Smooth muscle cell (in vitro differentiated cells): ENCODE measurements at regions not wholly inside any gene's neighbourhood (a gene's known extent, or its start where the extent isn't known, plus 50 kb on each side); places are given as distances from the start of the nearest gene placed in this dataset.
A peak's percentile ranks its signal among the peaks of the same experiment; 100 is the strongest.

Experiments
- DNase-seq: peaks from one replicate; lab custom pipeline; 2025; ENCODE audit not compliant: unreplicated experiment; lab: John Stamatoyannopoulos, UW
- H2AFZ ChIP-seq: fragments of 200-600 bp; sonication (generic); 2 replicates; pipeline ENCODE4 v1.6.0; 2016; ENCODE audit warnings: antibody characterized with exemption, low read depth, mild to moderate bottlenecking
- H3F3A ChIP-seq: fragments of 200-600 bp; sonication (generic); 2 replicates; pipeline ENCODE4 v1.6.0; 2017; ENCODE audit warnings: antibody characterized with exemption, low read depth
- H3K27ac ChIP-seq: fragments of 200-600 bp; sonication (generic); 2 replicates; pipeline ENCODE4 v1.5.1; 2016; ENCODE audit warnings: low read depth, mild to moderate bottlenecking
- H3K27me3 ChIP-seq: fragments of 200-600 bp; sonication (generic); 2 replicates; pipeline ENCODE4 v1.6.1; 2016; ENCODE audit warnings: low read depth, mild to moderate bottlenecking
- H3K36me3 ChIP-seq: fragments of 200-600 bp; sonication (generic); 2 replicates; pipeline ENCODE4 v1.5.1; 2016; ENCODE audit warnings: low read depth
- H3K4me1 ChIP-seq: fragments of 200-600 bp; sonication (generic); 2 replicates; pipeline ENCODE4 v1.5.1; 2016; ENCODE audit warnings: low read depth
- H3K4me2 ChIP-seq: fragments of 200-600 bp; sonication (generic); 2 replicates; pipeline ENCODE4 v1.6.0; 2016; ENCODE audit warnings: mild to moderate bottlenecking
- H3K4me3 ChIP-seq: fragments of 200-600 bp; sonication (generic); 2 replicates; pipeline ENCODE4 v1.5.1; 2016; ENCODE audit warnings: mild to moderate bottlenecking
- H3K79me2 ChIP-seq: fragments of 200-600 bp; sonication (generic); 2 replicates; pipeline ENCODE4 v1.6.0; 2016; ENCODE audit warnings: low read depth, mild to moderate bottlenecking
- H3K9ac ChIP-seq: fragments of 200-600 bp; sonication (generic); 2 replicates; pipeline ENCODE4 v1.6.0; 2016; ENCODE audit warnings: low read depth
- H3K9me3 ChIP-seq: fragments of 200-600 bp; sonication (generic); replicated peaks from 2 replicates; pipeline ENCODE4 v1.5.1; 2016; ENCODE audit warnings: low read depth
- H4K20me1 ChIP-seq: fragments of 200-600 bp; sonication (generic); 2 replicates; pipeline ENCODE4 v1.6.0; 2016; ENCODE audit warnings: low read depth
- WGBS: methylation state at CpG from one replicate; pipeline ENCODE4 v1.1.7; 2016; ENCODE audit warnings: low lambda C conversion rate; 5-methylcytosine and 5-hydroxymethylcytosine counted together
- TF ChIP-seq, protein P1 (sequence below): fragments of 200-600 bp; sonication (generic); IDR thresholded peaks from 2 replicates; pipeline ENCODE4 v1.5.1; 2017; ENCODE audit warnings: borderline replicate concordance, mild to moderate bottlenecking, antibody characterized with exemption; ENCODE audit not compliant: insufficient read depth, poor library complexity, severe bottlenecking

DNA sequence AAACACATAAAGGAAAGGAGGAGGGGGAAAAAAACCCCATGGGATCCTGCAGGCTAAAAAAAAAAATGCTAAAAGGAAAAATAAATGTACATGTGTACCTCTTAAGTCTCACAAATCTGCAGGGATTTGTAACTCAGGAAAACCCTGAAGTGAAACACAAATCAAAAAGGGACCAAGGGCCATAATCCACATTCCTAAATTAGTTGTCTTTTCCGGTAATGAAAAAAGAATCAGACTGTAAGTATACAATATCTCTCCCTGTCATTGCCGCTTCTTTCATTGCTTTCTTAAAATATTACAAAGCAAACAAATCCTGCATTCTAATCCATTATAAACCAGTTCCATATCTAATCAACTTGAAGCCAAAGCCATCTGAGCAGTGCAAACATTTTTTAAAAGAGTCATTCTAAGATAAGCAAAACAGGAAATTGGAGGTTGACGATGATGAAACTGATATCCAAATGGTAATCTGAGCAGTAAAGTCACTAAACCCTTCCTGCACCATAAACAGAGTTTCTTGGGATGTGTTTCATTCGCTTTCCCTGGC is 58.7 kb upstream of the SIM2 start:
- peak overlapping the region; percentile 2 for H2AFZ ChIP-seq
- H4K20me1 ChIP-seq, result no peaks in the 10 kb centered on the region
- no peaks in the 10 kb centered on the region for H3F3A ChIP-seq
- H3K27ac ChIP-seq, result no peak overlapping the region
- no peaks in the 10 kb centered on the region for H3K4me1 ChIP-seq
- no peaks in the 10 kb centered on the region for H3K9me3 ChIP-seq
- no peak for DNase-seq
- 26% methylated on average over 4 of the region's 4 CpGs for WGBS
- H3K36me3 ChIP-seq, result no peaks in the 10 kb centered on the region
- H3K4me3 ChIP-seq, result no peak overlapping the region
- H3K9ac ChIP-seq, result no peak overlapping the region
- H3K79me2 ChIP-seq, result no peaks in the 10 kb centered on the region
- H3K27me3 ChIP-seq, result no peaks in the 10 kb centered on the region
- TF ChIP-seq, protein P1, sequence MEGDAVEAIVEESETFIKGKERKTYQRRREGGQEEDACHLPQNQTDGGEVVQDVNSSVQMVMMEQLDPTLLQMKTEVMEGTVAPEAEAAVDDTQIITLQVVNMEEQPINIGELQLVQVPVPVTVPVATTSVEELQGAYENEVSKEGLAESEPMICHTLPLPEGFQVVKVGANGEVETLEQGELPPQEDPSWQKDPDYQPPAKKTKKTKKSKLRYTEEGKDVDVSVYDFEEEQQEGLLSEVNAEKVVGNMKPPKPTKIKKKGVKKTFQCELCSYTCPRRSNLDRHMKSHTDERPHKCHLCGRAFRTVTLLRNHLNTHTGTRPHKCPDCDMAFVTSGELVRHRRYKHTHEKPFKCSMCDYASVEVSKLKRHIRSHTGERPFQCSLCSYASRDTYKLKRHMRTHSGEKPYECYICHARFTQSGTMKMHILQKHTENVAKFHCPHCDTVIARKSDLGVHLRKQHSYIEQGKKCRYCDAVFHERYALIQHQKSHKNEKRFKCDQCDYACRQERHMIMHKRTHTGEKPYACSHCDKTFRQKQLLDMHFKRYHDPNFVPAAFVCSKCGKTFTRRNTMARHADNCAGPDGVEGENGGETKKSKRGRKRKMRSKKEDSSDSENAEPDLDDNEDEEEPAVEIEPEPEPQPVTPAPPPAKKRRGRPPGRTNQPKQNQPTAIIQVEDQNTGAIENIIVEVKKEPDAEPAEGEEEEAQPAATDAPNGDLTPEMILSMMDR, result no peak
- H3K4me2 ChIP-seq, result peak overlapping the region; percentile 74

DNA sequence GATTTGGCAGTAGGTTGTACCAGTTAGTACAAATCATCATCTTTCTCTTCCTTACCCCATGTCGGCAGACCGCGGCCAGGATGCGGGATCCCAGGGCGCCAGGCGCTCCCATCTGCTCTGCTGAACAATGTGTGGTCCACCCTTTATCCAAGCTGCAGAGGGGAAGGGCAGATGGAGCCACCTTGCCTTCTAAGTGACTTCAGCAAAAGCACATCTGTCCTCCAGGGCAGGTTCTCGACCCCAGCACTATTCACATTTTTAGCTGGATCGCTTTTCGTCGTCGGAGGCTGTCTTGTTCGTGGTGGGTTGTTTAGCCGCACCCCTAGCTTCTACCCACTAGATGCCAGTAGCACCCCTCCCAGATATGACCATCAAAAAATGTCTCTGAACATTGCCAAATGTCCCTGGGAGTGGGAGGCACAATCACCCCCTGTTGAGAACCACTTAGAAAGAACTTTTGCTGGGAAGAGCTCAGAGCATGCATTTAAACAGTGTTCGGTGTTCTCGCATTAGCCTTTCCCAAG is 58.1 kb upstream of the SIM2 start:
- Histone ChIP-seq H3K4me3 (no peak overlapping the region), H3K27me3 (no peaks in the 10 kb centered on the region), H3K9me3 (no peaks in the 10 kb centered on the region), H3F3A (no peaks in the 10 kb centered on the region), H3K79me2 (no peaks in the 10 kb centered on the region), H3K4me1 (no peaks in the 10 kb centered on the region), H3K4me2 (peak overlapping the region; percentile 74), H3K36me3 (no peaks in the 10 kb centered on the region), H3K27ac (no peak overlapping the region), H3K9ac (no peak overlapping the region), H2AFZ (no peak overlapping the region), H4K20me1 (no peaks in the 10 kb centered on the region)
- DNase-seq, result no peak
- 74% methylated on average over 15 of the region's 15 CpGs for WGBS
- TF ChIP-seq, protein P1, result no peak

DNA sequence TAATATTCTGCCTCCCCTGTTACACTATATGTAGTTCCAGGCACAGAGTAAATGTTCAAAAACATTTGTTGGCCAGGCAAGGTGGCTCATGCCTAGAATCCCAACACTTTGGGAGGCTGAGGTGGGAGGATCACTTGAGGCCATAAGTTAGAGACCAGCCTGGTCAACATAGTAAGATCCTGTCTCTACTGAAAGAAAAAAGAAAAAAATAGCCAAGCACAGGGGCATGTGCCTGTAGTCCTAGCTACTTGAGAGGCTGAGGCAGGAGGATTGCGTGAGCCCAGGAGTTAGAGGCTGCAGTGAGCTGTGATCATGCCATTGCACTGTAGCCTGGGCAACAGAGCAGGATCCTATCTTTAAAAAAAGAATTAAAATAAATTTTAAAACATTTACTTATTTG is 57.6 kb upstream of the SIM2 start:
- Histone ChIP-seq H3F3A (no peaks in the 10 kb centered on the region), H3K27ac (no peak overlapping the region), H3K4me2 (no peak overlapping the region), H3K36me3 (no peaks in the 10 kb centered on the region), H3K4me1 (no peaks in the 10 kb centered on the region), H3K9ac (no peak overlapping the region), H3K4me3 (no peak overlapping the region), H4K20me1 (no peaks in the 10 kb centered on the region), H3K79me2 (no peaks in the 10 kb centered on the region), H2AFZ (no peak overlapping the region), H3K9me3 (no peaks in the 10 kb centered on the region), H3K27me3 (no peaks in the 10 kb centered on the region)
- WGBS, result 91% methylated on average over 1 of the region's 1 CpG
- TF ChIP-seq, protein P1, result no peak
- DNase-seq, result no peak

DNA sequence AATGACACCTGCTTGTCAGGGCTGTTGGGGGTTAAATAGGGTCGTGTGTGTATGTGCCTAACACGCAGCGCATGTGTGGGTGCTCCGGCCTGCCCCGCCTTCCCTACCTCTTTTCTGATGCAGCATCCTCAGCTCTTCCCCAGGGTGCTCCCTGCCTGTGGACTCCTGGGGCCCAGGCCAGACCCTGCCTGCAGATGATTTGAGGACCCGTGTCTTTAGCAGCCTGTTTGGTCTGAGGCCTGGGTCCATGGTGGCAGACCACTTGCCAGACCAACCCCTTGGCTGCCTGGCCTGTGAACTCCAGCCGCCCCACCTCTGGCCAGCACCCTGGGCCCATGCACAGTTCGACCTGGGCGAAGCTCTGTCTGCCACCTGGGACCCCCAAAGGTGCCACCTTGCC is 57.0 kb upstream of the SIM2 start:
- no peaks in the 10 kb centered on the region for H3F3A ChIP-seq
- H3K9me3 ChIP-seq, result no peaks in the 10 kb centered on the region
- no peak for DNase-seq
- no peaks in the 10 kb centered on the region for H3K36me3 ChIP-seq
- H3K79me2 ChIP-seq, result no peaks in the 10 kb centered on the region
- TF ChIP-seq, protein P1, result no peak
- no peak overlapping the region for H3K4me3 ChIP-seq
- H2AFZ ChIP-seq, result no peak overlapping the region
- no peaks in the 10 kb centered on the region for H4K20me1 ChIP-seq
- no peaks in the 10 kb centered on the region for H3K27me3 ChIP-seq
- H3K27ac ChIP-seq, result no peak overlapping the region
- WGBS, result 89% methylated on average over 9 of the region's 9 CpGs
- H3K4me2 ChIP-seq, result no peak overlapping the region
- peaks cover 2% of the 10 kb centered on the region for H3K4me1 ChIP-seq
- H3K9ac ChIP-seq, result no peak overlapping the region
